A673 (cell line): ENCODE measurements at regions not wholly inside any gene's neighbourhood (a gene's known extent, or its start where the extent isn't known, plus 50 kb on each side); places are given as distances from the start of the nearest gene placed in this dataset.

Source experiments
- BruUV-seq: library from RNA; stranded (reverse); fragments of 400-500 nt; replicated peaks from 2 replicates; lab custom pipeline; 2021; lab: Mats Ljungman, UMichigan
- CTCF ChIA-PET: fragments of 300-600 bp; sonication (Branson Sonifier 250); formaldehyde crosslinking; loops from one replicate; lab custom pipeline; 2022; ENCODE audit warnings: antibody characterized with exemption; lab: Charles Lee
- POLR2A ChIA-PET: fragments of 300-600 bp; sonication (Branson Sonifier 250); formaldehyde crosslinking; loops from one replicate; lab custom pipeline; 2022; ENCODE audit warnings: antibody characterized with exemption; ENCODE audit not compliant: low non-redundant PET; lab: Charles Lee
- DNase-seq: peaks from one replicate; pipeline ENCODE4 v3.0.0-alpha.2; 2015; ENCODE audit warnings: low spot score
- H3K27ac ChIP-seq: fragments of 200-600 bp; sonication (generic); 2 replicates; pipeline ENCODE4 v1.5.1; 2016; ENCODE audit warnings: mixed run types, low read depth, mild to moderate bottlenecking, mixed read lengths, antibody characterized with exemption, low read length; ENCODE audit not compliant: poor library complexity, severe bottlenecking
- H3K27me3 ChIP-seq: fragments of 200-600 bp; sonication (generic); replicated peaks from 2 replicates; pipeline ENCODE4 v1.6.1; 2017; ENCODE audit warnings: mixed run types, low read depth, mild to moderate bottlenecking, mixed read lengths, antibody characterized with exemption, low read length; ENCODE audit not compliant: insufficient read depth, poor library complexity
- H3K36me3 ChIP-seq: fragments of 200-600 bp; sonication (generic); 2 replicates; pipeline ENCODE4 v1.6.1; 2016; ENCODE audit warnings: mixed run types, mild to moderate bottlenecking, mixed read lengths, antibody characterized with exemption, low read length; ENCODE audit not compliant: insufficient read depth, poor library complexity, severe bottlenecking
- H3K4me1 ChIP-seq: fragments of 200-600 bp; sonication (generic); 2 replicates; pipeline ENCODE4 v1.6.1; 2017; ENCODE audit warnings: mixed run types, mild to moderate bottlenecking, mixed read lengths, antibody characterized with exemption, low read length; ENCODE audit not compliant: insufficient read depth, poor library complexity, severe bottlenecking
- H3K4me3 ChIP-seq: fragments of 200-600 bp; sonication (generic); 2 replicates; pipeline ENCODE4 v1.5.1; 2016; ENCODE audit warnings: low read depth, mixed run types, mild to moderate bottlenecking, mixed read lengths, low read length; ENCODE audit not compliant: poor library complexity, severe bottlenecking
- H3K9me3 ChIP-seq: fragments of 200-600 bp; sonication (generic); 2 replicates; pipeline ENCODE4 v1.6.1; 2016; ENCODE audit warnings: mixed run types, low read depth, mild to moderate bottlenecking, mixed read lengths, antibody characterized with exemption, low read length; ENCODE audit not compliant: poor library complexity, severe bottlenecking
- EZH2 ChIP-seq: fragments of 200-600 bp; sonication (generic); IDR thresholded peaks from 2 replicates; pipeline ENCODE4 v1.6.1; 2017; ENCODE audit warnings: borderline replicate concordance, low read depth, mild to moderate bottlenecking, mixed read lengths, antibody characterized with exemption, low read length; ENCODE audit not compliant: poor library complexity, severe bottlenecking
- intact Hi-C: fragments of 100-400 bp; cut with micrococcal nuclease; formaldehyde crosslinking; loops from one replicate; pipeline ENCODE4 v1.10.0; 2022; ENCODE audit not compliant: unreplicated experiment
- TF ChIP-seq, protein P1 (sequence below): fragments of 300-800, 200-600 bp; sonication (generic); conservative IDR thresholded peaks from 2 replicates; pipeline ENCODE4 v1.5.1; 2017; ENCODE audit warnings: low read depth, mild to moderate bottlenecking, antibody characterized with exemption, low read length, moderate library complexity, mixed read lengths

DNA sequence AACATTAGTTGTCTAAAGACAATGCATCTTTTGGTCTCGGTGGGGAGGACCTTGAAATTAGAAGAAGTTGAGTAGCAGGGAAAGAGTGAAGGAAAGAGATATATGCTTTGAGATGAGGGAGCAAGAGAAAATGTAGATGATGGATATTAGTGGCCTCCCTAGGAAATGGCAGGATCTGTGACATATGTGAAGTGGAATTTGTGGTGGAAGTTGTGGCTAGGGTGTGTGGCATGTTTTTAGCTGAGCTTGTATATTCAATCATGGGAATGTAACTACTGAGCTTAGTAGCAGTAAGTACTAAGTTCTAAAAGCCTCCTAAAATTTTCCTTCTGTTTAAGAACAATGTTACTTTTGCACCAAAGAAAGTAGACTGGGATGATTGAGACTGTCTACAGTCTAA, 382.8 kb upstream of the CTSO start:
- Histone ChIP-seq H3K27me3 (no peaks in the 10 kb centered on the region), H3K4me1 (peaks cover 9% of the 10 kb centered on the region), H3K9me3 (no peaks in the 10 kb centered on the region), H3K27ac (no peak overlapping the region), H3K36me3 (no peaks in the 10 kb centered on the region), H3K4me3 (no peak overlapping the region)
- no TSS peak for BruUV-seq
- DNase-seq: no peak
- ChIA-PET CTCF (no interaction called here), POLR2A (no interaction called here)
- intact Hi-C loops: no loop called here
- TF ChIP-seq EZH2: no peak
- TF ChIP-seq, protein P1, sequence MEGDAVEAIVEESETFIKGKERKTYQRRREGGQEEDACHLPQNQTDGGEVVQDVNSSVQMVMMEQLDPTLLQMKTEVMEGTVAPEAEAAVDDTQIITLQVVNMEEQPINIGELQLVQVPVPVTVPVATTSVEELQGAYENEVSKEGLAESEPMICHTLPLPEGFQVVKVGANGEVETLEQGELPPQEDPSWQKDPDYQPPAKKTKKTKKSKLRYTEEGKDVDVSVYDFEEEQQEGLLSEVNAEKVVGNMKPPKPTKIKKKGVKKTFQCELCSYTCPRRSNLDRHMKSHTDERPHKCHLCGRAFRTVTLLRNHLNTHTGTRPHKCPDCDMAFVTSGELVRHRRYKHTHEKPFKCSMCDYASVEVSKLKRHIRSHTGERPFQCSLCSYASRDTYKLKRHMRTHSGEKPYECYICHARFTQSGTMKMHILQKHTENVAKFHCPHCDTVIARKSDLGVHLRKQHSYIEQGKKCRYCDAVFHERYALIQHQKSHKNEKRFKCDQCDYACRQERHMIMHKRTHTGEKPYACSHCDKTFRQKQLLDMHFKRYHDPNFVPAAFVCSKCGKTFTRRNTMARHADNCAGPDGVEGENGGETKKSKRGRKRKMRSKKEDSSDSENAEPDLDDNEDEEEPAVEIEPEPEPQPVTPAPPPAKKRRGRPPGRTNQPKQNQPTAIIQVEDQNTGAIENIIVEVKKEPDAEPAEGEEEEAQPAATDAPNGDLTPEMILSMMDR: no peak

DNA sequence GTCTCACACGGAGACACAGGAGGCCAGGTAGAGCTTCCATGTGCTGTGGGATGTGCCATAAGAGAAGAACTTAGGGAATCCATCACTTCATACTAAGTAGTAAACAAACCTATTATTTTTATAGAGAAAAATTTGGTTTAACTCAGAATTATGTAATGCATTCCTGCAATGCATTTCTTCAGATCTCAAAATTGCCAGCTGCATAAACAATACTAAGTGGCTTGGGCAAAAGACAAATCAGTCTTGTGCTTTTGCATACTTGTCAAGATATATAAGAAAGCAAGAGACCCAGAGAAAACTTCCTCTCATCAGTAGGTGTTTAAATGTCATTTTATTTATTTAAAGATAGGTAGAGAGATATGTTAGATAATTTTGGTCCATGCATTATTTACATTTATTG, 382.1 kb upstream of the CTSO start:
- intact Hi-C loops: no loop called here
- Histone ChIP-seq H3K4me1 (peaks cover 9% of the 10 kb centered on the region), H3K27ac (no peak overlapping the region), H3K36me3 (no peaks in the 10 kb centered on the region), H3K9me3 (no peaks in the 10 kb centered on the region), H3K4me3 (no peak overlapping the region), H3K27me3 (no peaks in the 10 kb centered on the region)
- no peak for DNase-seq
- no peak for TF ChIP-seq EZH2
- TF ChIP-seq, protein P1: no peak
- ChIA-PET POLR2A (no interaction called here), CTCF (no interaction called here)
- no TSS peak for BruUV-seq

DNA sequence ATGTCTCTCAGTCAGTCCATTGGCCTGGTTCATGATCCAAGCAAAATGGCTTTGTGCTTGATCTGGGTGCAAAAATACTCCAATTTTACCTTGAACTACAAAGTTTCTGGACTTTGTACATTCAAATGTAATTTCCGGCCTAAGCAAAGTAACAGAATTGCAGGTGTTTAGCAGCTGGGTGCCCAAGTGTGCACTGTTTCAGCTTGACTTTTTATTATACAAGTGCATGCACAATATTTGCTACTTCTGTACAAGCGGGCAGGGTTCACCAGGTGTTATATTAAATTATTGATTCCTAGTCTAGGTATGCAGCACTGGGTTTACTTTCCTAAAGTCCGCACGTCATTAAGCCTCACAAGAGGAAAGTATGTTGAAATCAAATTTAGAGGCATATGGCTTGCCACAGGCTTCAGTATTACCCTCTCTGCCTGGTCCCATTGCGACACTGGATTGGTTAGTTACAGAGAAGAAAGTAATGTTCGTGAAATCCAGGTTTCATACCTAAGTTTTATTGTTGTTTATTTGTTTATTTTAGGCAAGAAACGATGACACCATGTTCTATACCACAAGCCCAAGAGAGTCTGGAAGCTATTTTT, 376.9 kb upstream of the CTSO start:
- intact Hi-C loops: no loop called here
- Histone ChIP-seq H3K9me3 (no peaks in the 10 kb centered on the region), H3K36me3 (no peaks in the 10 kb centered on the region), H3K4me1 (no peaks in the 10 kb centered on the region), H3K27me3 (no peaks in the 10 kb centered on the region), H3K4me3 (no peak overlapping the region), H3K27ac (no peak overlapping the region)
- ChIA-PET POLR2A (no interaction called here), CTCF (no interaction called here)
- no peak for DNase-seq
- TF ChIP-seq, protein P1: no peak
- no peak for TF ChIP-seq EZH2
- no TSS peak for BruUV-seq
